Heart right ventricle (tissue), 16 donors: ENCODE measurements at regions not wholly inside any gene's neighbourhood (a gene's known extent, or its start where the extent isn't known, plus 50 kb on each side); places are given as distances from the start of the nearest gene placed in this dataset.
A peak's percentile ranks its signal among the peaks of the same experiment; 100 is the strongest.

ENCODE experiments used
- ATAC-seq, 8 donors: fragments of 200-7000 bp; cut with Tn5 transposase; one replicate each; pipeline ENCODE4 v1.9.1; 2020; ENCODE audit warnings: mild to moderate bottlenecking in 8 of 8, moderate library complexity in 8 of 8, moderate number of reproducible peaks in 1 of 8
- DNase-seq, 2 donors: peaks; one replicate each; pipeline ENCODE4 v3.0.0-alpha.2; 2020
- H3K27ac ChIP-seq, 10 donors: fragments of 200-600 bp; sonication (generic) in 2 of 10; one replicate each; pipeline versions ENCODE4 v1.5.0 to v1.8.0; 2020 to 2022; ENCODE audit warnings: mild to moderate bottlenecking in 3 of 10
- H3K27me3 ChIP-seq, 7 donors: fragments of 200-600 bp; one replicate each; pipeline ENCODE4 v1.8.0; 2021 to 2022; ENCODE audit warnings: mild to moderate bottlenecking in 2 of 7
- H3K36me3 ChIP-seq, 9 donors: fragments of 200-600 bp; sonication (generic) in 1 of 9; one replicate each; pipeline versions ENCODE4 v1.5.0 to v1.8.0; 2020 to 2022; ENCODE audit warnings: mild to moderate bottlenecking in 2 of 9
- H3K4me1 ChIP-seq, 9 donors: fragments of 200-600 bp; sonication (generic) in 1 of 9; one replicate each; pipeline versions ENCODE4 v1.5.0 to v1.8.0; 2020 to 2022; ENCODE audit warnings: mild to moderate bottlenecking in 4 of 9
- H3K4me3 ChIP-seq, 10 donors: fragments of 200-600 bp; sonication (generic) in 2 of 10; one replicate each; pipeline versions ENCODE4 v1.5.0 to v1.8.0; 2020 to 2022; ENCODE audit warnings: mild to moderate bottlenecking in 7 of 10, moderate library complexity in 2 of 10
- H3K9me3 ChIP-seq, 11 donors: fragments of 200-600 bp in 10 of 11; sonication (generic) in 2 of 11; one replicate each; pipeline versions ENCODE4 v1.5.0 to v1.8.0; 2013 to 2022; ENCODE audit warnings: mild to moderate bottlenecking in 2 of 11, control low read depth in 1 of 11, moderate library complexity in 1 of 11
- WGBS, 2 donors: extraction: QIAGEN DNeasy Blood & Tissue Kit; methylation state at CpG; one replicate each; pipeline ENCODE4 v1.1.7; 2013; ENCODE audit warnings: inconsistent platforms in 1 of 2; 5-methylcytosine and 5-hydroxymethylcytosine counted together
- intact Hi-C, 10 donors: fragments of 100-400 bp; cut with DNase I; formaldehyde crosslinking; loops; one replicate each; pipeline versions ENCODE4 v1.11.1 to v1.14.2; 2022
- TF ChIP-seq, protein P1 (sequence below), 9 donors: fragments of 200-600 bp; sonication (generic) in 2 of 9; IDR thresholded peaks; one replicate each; pipeline versions ENCODE4 v1.5.0 to v1.8.0; 2021 to 2022; ENCODE audit warnings: antibody characterized with exemption in 9 of 9, mild to moderate bottlenecking in 5 of 9, moderate library complexity in 1 of 9
- donor health status: Arrhythmogenic right ventricular cardiomyopathy.
- donor health status: ischemic (EF 13 %, LVEDD 7.1; RV severe dilation, severe dysfunction).
- donor health status: healthy with polysubstance abuse.
- donor health status: DM: no; HTN: yes; CAD: no.
- donor health status: DM: no; HTN: no; CAD: no.
- donor health status: ischemic (EF 25% LVEDD 6.9; RV normal size, moderate dysfunction).
- donor health status: ischemic (EF 25% LVEDD 5.7; RV mildly dilated, moderate dysfunction).
- donor health status: healthy.
- donor health status: DM: yes; HTN: yes; CAD: no.
- donor health status: Ischemic cardiomyopathy.
- donor health status: ischemic (EF 35%, LVEDD 5.7; RV mildly dilated, moderate dysfunction).
- donor health status: nonischemic (EF 11% LVEDD 7.7; RV severe dilation, severe dysfunction).
- donor health status: DM: yes; HTN: yes; CAD: no.
- donor health status: PGD.
- donor health status: ischemic (EF 29% LVEDD 5.4; RV normal size, mild dysfunction).
- donor health status: nonischemic (EF 23%, LVEDD 6.1; RV moderate dilation, normal function).

DNA sequence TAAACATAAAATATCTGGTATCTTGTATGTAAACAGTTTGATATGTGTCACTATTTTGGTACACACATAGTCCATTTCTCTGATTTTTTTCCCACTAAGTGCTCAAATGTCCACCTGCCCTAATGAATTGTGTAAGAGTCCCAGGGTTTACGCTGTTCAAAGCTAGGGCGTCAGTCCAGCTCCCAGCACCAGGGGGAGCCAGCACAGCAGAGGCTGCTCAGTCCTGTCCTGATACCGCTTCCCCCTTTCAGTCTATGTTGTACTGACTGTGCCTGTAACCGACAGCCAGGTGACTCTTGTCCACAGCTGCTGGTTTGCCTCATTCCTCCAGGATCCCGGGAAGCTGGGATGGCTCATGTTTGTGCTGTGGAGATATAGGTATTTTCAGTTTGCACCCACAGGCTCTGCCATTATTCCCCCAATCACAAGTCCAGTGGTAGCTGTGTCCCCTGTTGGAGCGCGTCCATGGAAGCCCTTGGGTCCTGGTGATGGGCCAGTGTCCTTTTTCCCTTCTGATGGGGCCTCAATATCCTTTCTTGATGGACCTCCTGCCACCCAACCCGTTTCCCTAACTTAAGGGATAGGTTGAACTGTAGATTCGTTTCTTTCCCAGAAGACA is 242.0 kb downstream of the NEDD1 start:
- peak; percentile 70 to 88 (median 80) for ATAC-seq
- intact Hi-C loops: loop anchor here in 7 of 10 donors (2.0 to 10.0 kb wide), 7 partner anchors 156 to 1248 kb away; no protein-coding TSS in a partner anchor
- no peak overlapping the region for H3K4me3 ChIP-seq
- WGBS, 2 donors: 52 to 53% methylated on average over 9 of the region's 9 CpGs
- H3K9me3 ChIP-seq: no peaks in the 10 kb centered on the region
- H3K27ac ChIP-seq: no peak overlapping the region
- H3K27me3 ChIP-seq: no peaks in the 10 kb centered on the region
- H3K4me1 ChIP-seq: no peaks in the 10 kb centered on the region
- TF ChIP-seq, protein P1, sequence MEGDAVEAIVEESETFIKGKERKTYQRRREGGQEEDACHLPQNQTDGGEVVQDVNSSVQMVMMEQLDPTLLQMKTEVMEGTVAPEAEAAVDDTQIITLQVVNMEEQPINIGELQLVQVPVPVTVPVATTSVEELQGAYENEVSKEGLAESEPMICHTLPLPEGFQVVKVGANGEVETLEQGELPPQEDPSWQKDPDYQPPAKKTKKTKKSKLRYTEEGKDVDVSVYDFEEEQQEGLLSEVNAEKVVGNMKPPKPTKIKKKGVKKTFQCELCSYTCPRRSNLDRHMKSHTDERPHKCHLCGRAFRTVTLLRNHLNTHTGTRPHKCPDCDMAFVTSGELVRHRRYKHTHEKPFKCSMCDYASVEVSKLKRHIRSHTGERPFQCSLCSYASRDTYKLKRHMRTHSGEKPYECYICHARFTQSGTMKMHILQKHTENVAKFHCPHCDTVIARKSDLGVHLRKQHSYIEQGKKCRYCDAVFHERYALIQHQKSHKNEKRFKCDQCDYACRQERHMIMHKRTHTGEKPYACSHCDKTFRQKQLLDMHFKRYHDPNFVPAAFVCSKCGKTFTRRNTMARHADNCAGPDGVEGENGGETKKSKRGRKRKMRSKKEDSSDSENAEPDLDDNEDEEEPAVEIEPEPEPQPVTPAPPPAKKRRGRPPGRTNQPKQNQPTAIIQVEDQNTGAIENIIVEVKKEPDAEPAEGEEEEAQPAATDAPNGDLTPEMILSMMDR (IDR thresholded peaks at IDR 0.05): peak; percentile 34 to 82 (median 72)
- DNase-seq: peak; percentile 39 to 47
- no peaks in the 10 kb centered on the region for H3K36me3 ChIP-seq

DNA sequence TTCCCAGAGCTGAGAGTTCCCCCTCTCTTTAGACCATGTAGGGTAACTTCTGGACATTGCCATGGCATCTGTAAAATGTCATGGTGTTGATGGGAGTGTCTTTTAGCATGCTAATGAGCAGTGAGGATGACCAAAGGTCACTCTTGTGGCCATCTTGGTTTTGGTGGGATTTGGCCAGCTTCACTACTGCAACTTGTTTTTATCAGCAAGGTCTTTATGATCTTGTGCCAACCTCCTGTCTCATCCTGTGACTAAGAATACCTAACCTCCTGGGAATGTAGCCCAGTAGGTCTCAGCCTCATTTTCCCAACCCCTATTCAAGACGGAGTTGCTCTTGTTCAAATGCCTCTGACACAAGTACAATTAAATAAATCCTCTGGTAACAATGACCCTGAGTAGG is 244.4 kb downstream of the NEDD1 start:
- Histone ChIP-seq H3K27ac (no peak overlapping the region), H3K4me1 (no peaks in the 10 kb centered on the region), H3K36me3 (no peaks in the 10 kb centered on the region), H3K4me3 (no peak overlapping the region), H3K27me3 (no peaks in the 10 kb centered on the region), H3K9me3 (no peaks in the 10 kb centered on the region)
- TF ChIP-seq, protein P1 (IDR thresholded peaks at IDR 0.05): no peak
- 21 to 30% methylated on average over 1 of the region's 1 CpG for WGBS, 2 donors
- ATAC-seq (no peak), DNase-seq (no peak)
- intact Hi-C loops: loop anchor here in 2 of 10 donors (10.0 kb wide), 2 partner anchors 153 to 163 kb away; no protein-coding TSS in a partner anchor

DNA sequence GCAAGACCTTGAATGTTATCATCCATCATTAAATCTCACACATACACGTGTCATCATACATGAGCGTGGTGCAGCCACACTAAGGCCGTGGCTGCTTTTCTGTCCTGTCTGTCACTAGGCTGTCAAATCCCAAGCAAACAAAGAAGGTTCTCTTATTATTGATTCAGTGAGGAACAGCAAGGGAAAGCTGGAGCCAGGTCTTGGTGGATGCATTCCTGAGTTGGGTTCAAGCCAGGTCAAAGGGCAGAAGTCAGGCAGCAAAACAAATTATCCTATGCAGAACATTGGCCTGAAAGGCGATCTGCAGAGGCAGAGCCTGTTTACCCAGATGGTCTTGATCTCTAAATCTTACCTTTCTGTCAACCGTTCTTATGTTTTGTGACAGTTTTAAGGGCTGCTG is 252.3 kb downstream of the NEDD1 start:
- no peaks in the 10 kb centered on the region for H3K36me3 ChIP-seq
- no peak for ATAC-seq
- DNase-seq: no peak
- H3K27me3 ChIP-seq: no peaks in the 10 kb centered on the region
- TF ChIP-seq, protein P1 (IDR thresholded peaks at IDR 0.05): no peak
- intact Hi-C loops: loop anchor here in 2 of 10 donors (10.0 kb wide), 2 partner anchors 145 to 155 kb away; no protein-coding TSS in a partner anchor
- no peak overlapping the region for H3K4me3 ChIP-seq
- H3K27ac ChIP-seq: no peak overlapping the region
- H3K4me1 ChIP-seq: no peaks in the 10 kb centered on the region
- WGBS, 2 donors: 75 to 81% methylated on average over 5 of the region's 5 CpGs
- H3K9me3 ChIP-seq: no peaks in the 10 kb centered on the region

DNA sequence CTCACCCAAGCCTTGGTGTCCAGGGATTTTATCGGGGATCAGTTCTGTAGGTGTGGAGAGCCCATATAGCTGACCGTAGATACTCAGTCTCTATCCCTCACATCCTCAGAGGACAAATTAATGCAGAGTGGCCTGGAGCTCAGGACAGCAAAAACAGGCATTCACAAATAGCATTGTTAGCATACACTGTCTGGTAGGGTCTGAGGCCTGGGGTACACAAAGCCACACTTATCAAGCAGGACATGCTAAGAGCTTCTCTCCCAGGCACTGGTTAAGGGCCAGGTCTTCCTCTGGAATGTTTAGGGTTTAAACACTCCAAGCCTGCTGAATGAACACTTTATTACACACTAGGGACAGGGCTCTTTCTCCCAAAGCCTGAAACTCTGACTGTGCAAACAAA is 253.2 kb downstream of the NEDD1 start:
- DNase-seq (no peak), ATAC-seq (no peak)
- 92 to 98% methylated on average over 2 of the region's 2 CpGs for WGBS, 2 donors
- TF ChIP-seq, protein P1 (IDR thresholded peaks at IDR 0.05): no peak
- Histone ChIP-seq H3K9me3 (no peaks in the 10 kb centered on the region), H3K27ac (no peak overlapping the region), H3K36me3 (no peaks in the 10 kb centered on the region), H3K27me3 (no peaks in the 10 kb centered on the region), H3K4me1 (no peaks in the 10 kb centered on the region), H3K4me3 (no peak overlapping the region)
- intact Hi-C loops: no loop called here
